OCI-LY1 (cell line): ENCODE measurements at regions not wholly inside any gene's neighbourhood (a gene's known extent, or its start where the extent isn't known, plus 50 kb on each side); places are given as distances from the start of the nearest gene placed in this dataset.

ENCODE experiments used
- H2AFZ ChIP-seq: fragments of 200-600 bp; sonication (generic), shearing (Covaris generic); 2 replicates; pipeline ENCODE4 v1.6.0; 2014; ENCODE audit warnings: antibody characterized with exemption, mild to moderate bottlenecking, low read length
- H3F3A ChIP-seq: fragments of 200-600 bp; sonication (generic), shearing (Covaris generic); 2 replicates; pipeline ENCODE4 v1.6.0; 2014; ENCODE audit warnings: mild to moderate bottlenecking, antibody characterized with exemption, low read length, moderate library complexity; ENCODE audit not compliant: insufficient read depth
- H3K27ac ChIP-seq: fragments of 200-600 bp; sonication (generic); 2 replicates; pipeline ENCODE4 v1.5.1; 2014; ENCODE audit warnings: low read length, mixed run types, mild to moderate bottlenecking, low read depth; ENCODE audit not compliant: poor library complexity, severe bottlenecking
- H3K27me3 ChIP-seq: fragments of 200-600 bp; sonication (generic); 2 replicates; pipeline ENCODE4 v1.6.0; 2014; ENCODE audit warnings: antibody characterized with exemption, mild to moderate bottlenecking, low read length, moderate library complexity; ENCODE audit not compliant: insufficient read depth
- H3K36me3 ChIP-seq: fragments of 200-600 bp; sonication (generic); 2 replicates; pipeline ENCODE4 v1.6.1; 2014; ENCODE audit warnings: mild to moderate bottlenecking, antibody characterized with exemption, low read length, moderate library complexity, mixed read lengths; ENCODE audit not compliant: insufficient read depth
- H3K4me1 ChIP-seq: fragments of 200-600 bp; sonication (generic); 2 replicates; pipeline ENCODE4 v1.5.1; 2014; ENCODE audit warnings: mild to moderate bottlenecking, low read length, moderate library complexity; ENCODE audit not compliant: insufficient read depth, severe bottlenecking
- H3K4me2 ChIP-seq: fragments of 200-600 bp; sonication (generic), shearing (Covaris generic); 2 replicates; pipeline ENCODE4 v1.6.1; 2014; ENCODE audit warnings: low read length
- H3K4me3 ChIP-seq: fragments of 200-600 bp; sonication (generic); 2 replicates; pipeline ENCODE4 v1.5.1; 2014; ENCODE audit warnings: low read length, low read depth, mild to moderate bottlenecking, mixed read lengths; ENCODE audit not compliant: poor library complexity, severe bottlenecking
- H3K79me2 ChIP-seq: fragments of 200-600 bp; shearing (Covaris generic); 2 replicates; pipeline ENCODE4 v1.6.1; 2016; ENCODE audit warnings: mixed run types, low read length, mixed read lengths; ENCODE audit not compliant: insufficient read depth
- H3K9ac ChIP-seq: fragments of 200-600 bp; sonication (generic), shearing (Covaris generic); 2 replicates; pipeline ENCODE4 v1.6.1; 2014; ENCODE audit warnings: mild to moderate bottlenecking, low read length, mixed read lengths
- H3K9me2 ChIP-seq: fragments of 200-600 bp; sonication (generic), shearing (Covaris generic); 2 replicates; pipeline ENCODE4 v1.6.1; 2014; ENCODE audit warnings: low read depth, mild to moderate bottlenecking, low read length, mixed read lengths
- H3K9me3 ChIP-seq: fragments of 200-600 bp; shearing (Covaris generic); 2 replicates; pipeline ENCODE4 v1.6.1; 2014; ENCODE audit warnings: low read length, mixed read lengths
- H4K20me1 ChIP-seq: fragments of 200-600 bp; sonication (generic), shearing (Covaris generic); 2 replicates; pipeline ENCODE4 v1.6.0; 2016; ENCODE audit warnings: mild to moderate bottlenecking, low read length; ENCODE audit not compliant: insufficient read depth
- EZH2 ChIP-seq: fragments of 200-600 bp; sonication (generic), shearing (Covaris generic); IDR thresholded peaks from 2 replicates; pipeline ENCODE4 v1.8.0; 2017; ENCODE audit warnings: borderline replicate concordance, mixed run types, mild to moderate bottlenecking, antibody characterized with exemption, low read length, moderate library complexity, mixed read lengths
- TF ChIP-seq, protein P1 (sequence below): fragments of 200-600 bp; sonication (generic), shearing (Covaris generic); IDR thresholded peaks from 2 replicates; pipeline ENCODE4 v1.5.1; 2017; ENCODE audit warnings: mild to moderate bottlenecking, antibody characterized with exemption, low read length, moderate library complexity, mixed read lengths

DNA sequence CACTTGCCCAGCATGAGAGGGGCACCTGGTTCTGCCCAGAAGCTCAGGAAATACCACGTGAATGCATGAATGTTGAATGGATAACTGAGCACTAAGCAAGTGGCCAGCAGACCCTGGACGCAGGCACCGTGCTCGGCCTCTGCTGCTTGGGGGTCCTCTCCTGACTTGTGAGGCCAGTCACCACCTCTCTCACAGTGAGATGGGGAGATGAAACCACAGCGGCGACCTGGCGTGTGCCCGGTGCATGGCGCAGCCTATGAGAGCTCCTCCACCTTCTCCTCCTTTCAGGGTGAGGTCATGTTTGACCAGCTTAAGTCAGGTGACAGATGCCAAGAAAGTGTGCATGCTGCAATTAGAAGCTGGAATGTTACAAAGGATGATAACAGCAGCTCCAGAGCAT lies 75.5 kb downstream of the HMX1 start:
- TF ChIP-seq, protein P1, sequence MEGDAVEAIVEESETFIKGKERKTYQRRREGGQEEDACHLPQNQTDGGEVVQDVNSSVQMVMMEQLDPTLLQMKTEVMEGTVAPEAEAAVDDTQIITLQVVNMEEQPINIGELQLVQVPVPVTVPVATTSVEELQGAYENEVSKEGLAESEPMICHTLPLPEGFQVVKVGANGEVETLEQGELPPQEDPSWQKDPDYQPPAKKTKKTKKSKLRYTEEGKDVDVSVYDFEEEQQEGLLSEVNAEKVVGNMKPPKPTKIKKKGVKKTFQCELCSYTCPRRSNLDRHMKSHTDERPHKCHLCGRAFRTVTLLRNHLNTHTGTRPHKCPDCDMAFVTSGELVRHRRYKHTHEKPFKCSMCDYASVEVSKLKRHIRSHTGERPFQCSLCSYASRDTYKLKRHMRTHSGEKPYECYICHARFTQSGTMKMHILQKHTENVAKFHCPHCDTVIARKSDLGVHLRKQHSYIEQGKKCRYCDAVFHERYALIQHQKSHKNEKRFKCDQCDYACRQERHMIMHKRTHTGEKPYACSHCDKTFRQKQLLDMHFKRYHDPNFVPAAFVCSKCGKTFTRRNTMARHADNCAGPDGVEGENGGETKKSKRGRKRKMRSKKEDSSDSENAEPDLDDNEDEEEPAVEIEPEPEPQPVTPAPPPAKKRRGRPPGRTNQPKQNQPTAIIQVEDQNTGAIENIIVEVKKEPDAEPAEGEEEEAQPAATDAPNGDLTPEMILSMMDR: no peak
- no peak for TF ChIP-seq EZH2
- H3K27ac ChIP-seq: no peak overlapping the region

DNA sequence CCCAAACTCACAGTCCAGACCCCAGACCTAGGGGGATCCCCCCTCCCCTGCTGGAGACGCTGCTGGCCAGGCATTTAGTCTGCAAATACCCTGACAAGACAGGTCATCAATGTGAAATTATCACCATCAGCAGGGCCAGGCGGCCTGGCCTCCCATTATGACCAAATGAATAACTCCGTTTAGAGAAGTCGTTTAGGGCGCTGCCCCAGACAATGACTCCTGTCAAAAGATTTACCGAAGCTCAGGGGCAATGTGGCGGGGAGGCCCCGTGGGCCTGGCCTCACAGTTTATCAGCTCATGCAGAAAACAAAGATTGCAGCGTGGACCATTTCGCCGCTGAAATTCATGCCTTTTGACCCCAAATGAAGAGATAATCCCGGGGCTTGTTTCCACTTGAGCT lies 76.5 kb downstream of the HMX1 start:
- Histone ChIP-seq H4K20me1 (no peaks in the 10 kb centered on the region), H3K79me2 (no peaks in the 10 kb centered on the region), H3K4me1 (no peaks in the 10 kb centered on the region), H3K36me3 (no peaks in the 10 kb centered on the region), H3K9me2 (no peaks in the 10 kb centered on the region), H3K9me3 (no peaks in the 10 kb centered on the region), H3K9ac (no peak overlapping the region), H2AFZ (no peak overlapping the region), H3K4me2 (no peak overlapping the region), H3K27me3 (no peaks in the 10 kb centered on the region), H3F3A (no peaks in the 10 kb centered on the region), H3K4me3 (no peak overlapping the region), H3K27ac (no peak overlapping the region)
- no peak for TF ChIP-seq EZH2

More for the DNA sequence above, 75.5 kb downstream of the HMX1 start:
- Histone ChIP-seq H3K9me2 (no peaks in the 10 kb centered on the region), H2AFZ (no peak overlapping the region), H3K9ac (no peak overlapping the region), H3K4me1 (no peaks in the 10 kb centered on the region), H3K9me3 (no peaks in the 10 kb centered on the region), H3F3A (no peaks in the 10 kb centered on the region), H3K79me2 (no peaks in the 10 kb centered on the region), H3K27me3 (no peaks in the 10 kb centered on the region), H3K4me3 (no peak overlapping the region), H3K4me2 (no peak overlapping the region), H4K20me1 (no peaks in the 10 kb centered on the region), H3K36me3 (no peaks in the 10 kb centered on the region)

DNA sequence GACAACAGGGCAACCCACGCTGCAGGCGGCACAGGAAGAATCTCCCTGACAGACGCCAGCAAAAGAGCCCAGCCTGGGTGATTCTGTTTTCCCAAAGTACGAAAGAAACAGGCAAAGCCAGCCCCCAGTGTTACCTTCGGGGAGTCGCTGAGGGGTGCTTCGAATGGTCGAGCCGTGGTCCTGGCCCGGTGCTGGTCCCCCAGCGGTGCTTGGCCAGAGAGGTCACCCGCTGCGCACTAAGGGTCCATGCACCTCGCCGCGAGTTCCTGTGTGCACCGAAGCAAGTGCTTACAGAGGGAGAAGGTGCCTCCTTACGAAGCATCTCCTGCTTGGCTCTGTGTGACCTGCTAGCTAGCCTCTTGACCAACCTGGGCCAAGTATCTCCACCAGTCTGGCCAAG lies 77.1 kb downstream of the HMX1 start:
- H3K27ac ChIP-seq: no peak overlapping the region

More for the DNA sequence above, 77.1 kb downstream of the HMX1 start:
- Histone ChIP-seq H4K20me1 (no peaks in the 10 kb centered on the region), H3K27me3 (no peaks in the 10 kb centered on the region), H3K79me2 (no peaks in the 10 kb centered on the region), H3K4me2 (no peak overlapping the region), H3K9me2 (no peaks in the 10 kb centered on the region), H3K4me3 (no peak overlapping the region), H3K9ac (no peak overlapping the region), H3K36me3 (no peaks in the 10 kb centered on the region), H3F3A (no peaks in the 10 kb centered on the region), H3K9me3 (no peaks in the 10 kb centered on the region), H2AFZ (no peak overlapping the region), H3K4me1 (no peaks in the 10 kb centered on the region)
- no peak for TF ChIP-seq EZH2
- TF ChIP-seq, protein P1: no peak
